ENCODE measurements at regions not wholly inside any gene's neighbourhood (a gene's known extent, or its start where the extent isn't known, plus 50 kb on each side); places are given as distances from the start of the nearest gene placed in this dataset.

- DNase-seq (ENCODE audit: low read depth in 2 of 2): no peak
Measured at GRCh38 chr2:238700117-238700457, 147.8 kb upstream of the TWIST2 start.

DNA sequence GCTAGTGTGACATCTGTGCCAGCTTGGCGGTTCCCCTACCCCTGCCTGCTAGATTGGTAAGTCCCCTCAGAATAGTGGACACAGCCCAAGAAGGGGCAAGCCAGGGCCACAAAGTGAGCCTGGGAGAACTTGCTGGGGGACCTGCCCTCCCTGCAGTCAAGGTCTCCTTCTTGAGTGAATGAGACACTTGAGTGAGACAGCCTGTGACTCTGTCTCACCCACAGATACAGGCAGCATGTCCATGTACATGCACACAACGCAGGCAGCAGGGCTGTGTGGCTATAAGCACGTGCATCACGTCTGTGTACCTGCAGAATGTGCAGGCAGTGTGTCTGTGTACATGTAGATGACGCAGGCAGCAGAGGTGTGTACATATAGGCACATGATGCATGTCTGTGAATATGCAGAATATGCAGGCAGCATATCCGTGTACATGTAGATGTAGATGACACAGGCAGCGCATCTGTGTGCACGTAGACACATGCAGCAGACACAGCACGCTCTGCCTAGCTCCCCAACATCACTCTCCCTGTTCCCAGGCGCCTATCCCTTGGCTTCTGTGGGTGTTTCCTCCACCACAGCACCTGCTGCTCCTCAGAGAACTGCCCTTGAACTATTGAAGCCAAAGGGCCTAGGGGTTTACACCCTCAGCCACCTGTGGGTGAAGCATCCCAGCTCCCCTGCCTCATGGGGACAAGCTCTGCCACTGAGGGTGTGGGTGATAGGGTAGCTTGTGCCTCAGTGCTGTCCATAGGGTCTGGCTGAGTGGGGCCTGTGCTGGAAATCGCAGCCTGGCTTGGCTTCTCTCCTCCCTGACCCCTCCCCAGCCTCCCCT, 147.2 kb upstream of the TWIST2 start:
- no peak for DNase-seq (ENCODE audit: low read depth in 2 of 2)

DNA sequence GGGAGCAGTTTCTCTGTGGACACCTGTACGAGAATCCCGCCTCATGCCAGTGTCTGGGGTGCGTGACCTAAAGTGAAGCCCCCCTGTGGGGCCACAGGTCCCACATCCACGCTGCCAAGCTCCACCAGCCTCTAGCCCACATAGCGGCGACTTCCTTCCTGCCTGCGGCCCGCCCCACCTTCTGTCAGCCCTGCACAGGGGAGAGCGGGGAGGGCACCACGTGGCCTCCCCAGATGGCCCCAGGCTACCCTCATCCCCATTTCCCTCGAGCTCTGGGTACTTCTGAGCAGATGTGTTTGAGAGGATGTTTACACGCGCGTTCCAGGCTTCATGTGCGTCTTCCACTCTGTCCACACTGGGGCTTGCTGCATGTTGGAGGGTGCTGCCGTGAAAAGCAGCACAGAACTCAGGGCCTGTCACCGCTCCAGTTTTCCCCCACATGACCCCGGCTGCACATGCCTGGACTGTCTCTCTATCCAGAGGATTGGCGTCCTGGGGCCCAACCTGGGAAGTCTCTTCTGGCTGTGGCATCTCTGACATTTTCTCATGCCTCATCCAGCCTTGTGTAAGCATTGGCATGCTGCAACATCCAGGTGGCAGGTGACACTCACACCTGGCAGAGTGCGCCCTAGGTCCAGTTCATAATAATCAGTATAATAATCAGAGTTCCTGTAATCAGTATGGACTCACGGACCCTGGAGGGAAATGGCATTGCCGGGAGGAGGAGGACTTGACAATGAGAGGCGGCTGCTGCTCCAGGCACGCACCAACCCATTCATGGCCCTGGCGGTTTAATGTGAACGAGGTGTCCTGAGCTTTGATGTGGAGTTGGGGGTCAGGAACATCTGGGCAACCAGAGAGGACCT, 146.3 kb upstream of the TWIST2 start:
- no peak for DNase-seq (ENCODE audit: low read depth in 2 of 2)

- no peak for DNase-seq (ENCODE audit: low read depth in 2 of 2)
Measured at GRCh38 chr2:238702276-238703052, 145.4 kb upstream of the TWIST2 start.

GRCh38 chr2:238703053-238703415, 144.9 kb upstream of the TWIST2 start:
- DNase-seq (ENCODE audit: low read depth in 2 of 2): no peak

- DNase-seq (ENCODE audit: low read depth in 2 of 2): no peak
Measured at GRCh38 chr2:238703436-238703835, 144.4 kb upstream of the TWIST2 start.

GRCh38 chr2:238704471-238705225, 143.2 kb upstream of the TWIST2 start:
- no peak for DNase-seq (ENCODE audit: low read depth in 2 of 2)

DNA sequence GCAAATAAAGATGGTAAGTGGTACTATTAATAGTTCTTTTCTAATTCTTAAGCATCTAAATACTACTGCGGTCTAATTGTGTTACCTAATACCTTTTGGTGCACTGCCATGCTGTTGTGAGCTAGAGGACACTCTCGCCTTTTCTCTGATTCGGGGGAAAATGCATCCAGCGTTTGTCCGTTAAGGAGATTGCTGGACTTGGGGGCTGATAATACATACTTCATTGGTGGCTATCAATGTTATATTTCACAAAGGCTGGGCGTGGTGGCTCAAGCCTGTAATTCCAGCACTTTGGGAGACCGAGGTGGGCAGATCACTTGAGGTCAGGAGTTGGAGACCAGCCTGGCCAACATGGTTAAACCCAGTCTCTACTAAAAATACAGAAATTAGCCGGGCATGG, 141.7 kb upstream of the TWIST2 start:
- no peak for DNase-seq (ENCODE audit: low read depth in 2 of 2)

DNA sequence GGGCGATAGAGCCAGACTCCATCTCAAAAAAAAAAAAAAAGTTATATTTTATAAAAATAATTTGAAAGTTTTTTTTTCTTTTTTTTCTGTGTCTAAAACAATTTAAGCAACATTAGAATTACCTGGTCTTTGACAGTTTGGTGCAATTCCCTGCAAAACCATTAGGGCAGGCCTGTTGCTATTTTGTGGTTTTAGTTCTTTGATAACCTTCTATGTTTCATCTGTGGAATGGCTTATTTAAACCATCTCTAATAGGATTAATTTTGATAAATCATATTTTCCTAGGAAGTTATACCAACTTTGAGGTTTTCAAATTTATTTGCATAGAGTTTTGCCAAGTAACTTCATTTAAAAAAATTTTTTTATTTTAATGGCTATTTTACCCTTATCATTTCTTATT, 141.2 kb upstream of the TWIST2 start:
- DNase-seq (ENCODE audit: low read depth in 2 of 2): no peak

DNA sequence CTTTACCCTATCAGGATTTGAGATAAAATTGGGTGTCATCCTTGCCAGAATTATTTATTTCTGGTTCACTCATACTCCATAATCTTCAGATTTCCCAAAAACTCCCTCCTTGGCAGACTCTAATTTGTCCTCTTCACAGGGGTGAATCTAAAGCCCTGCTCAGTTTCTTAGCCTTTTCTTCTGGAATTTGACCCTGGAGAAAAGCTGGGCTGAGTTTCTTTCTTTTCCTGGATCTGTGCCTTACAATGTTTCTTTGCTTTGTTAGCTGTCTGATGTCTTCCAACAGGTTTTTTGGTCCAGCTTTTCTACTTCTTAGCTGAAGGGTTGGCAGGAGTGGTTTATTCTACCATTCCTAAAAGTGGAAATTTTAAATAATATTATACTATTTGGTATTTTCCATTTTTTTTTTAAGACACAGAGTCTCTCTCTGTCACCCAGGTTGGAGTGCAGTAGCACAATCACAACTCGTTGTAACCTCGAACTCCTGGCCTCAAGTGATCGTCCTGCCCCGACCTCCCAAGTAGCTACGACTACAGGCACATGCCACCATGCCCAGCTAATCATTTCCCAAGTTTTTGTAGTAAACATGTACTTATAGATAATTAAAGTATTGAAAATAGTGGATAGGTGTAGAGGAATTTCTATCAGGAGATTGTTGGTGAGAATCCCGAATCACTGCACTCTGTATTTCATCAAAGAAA, 138.4 kb upstream of the TWIST2 start:
- no peak for DNase-seq (ENCODE audit: low read depth in 2 of 2)

DNA sequence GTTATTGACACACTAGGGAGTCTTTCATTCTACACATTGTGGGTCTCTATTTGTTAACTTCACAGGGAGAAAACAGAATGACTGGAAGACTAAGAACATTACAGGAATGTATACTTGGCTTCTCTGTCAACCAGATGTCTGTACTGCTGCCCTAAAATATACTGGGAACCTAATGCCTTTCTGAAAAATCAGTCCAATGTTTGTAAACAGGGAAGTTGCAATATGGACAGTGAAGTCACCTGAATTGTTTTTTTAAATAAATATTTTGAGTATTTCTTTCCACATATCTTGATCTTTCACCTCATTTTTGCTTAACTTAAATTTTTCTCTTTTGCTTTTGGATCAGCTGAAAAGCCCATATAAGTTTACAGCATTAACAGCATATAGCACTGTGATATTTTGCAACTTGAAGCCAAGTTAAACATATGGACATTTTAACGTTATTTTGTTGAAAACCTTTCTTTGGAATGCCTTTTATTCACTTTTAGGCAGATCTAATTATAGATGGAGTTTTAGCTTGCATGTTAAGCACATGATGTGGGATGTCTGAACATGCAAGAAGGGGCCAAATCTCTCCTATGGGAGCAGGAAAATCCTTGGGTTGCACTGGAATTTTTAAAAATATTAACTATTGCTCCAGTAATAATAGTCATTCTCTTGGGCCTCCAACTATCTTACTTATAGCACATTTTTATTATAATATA, 137.7 kb upstream of the TWIST2 start:
- no peak for DNase-seq (ENCODE audit: low read depth in 2 of 2)

DNA sequence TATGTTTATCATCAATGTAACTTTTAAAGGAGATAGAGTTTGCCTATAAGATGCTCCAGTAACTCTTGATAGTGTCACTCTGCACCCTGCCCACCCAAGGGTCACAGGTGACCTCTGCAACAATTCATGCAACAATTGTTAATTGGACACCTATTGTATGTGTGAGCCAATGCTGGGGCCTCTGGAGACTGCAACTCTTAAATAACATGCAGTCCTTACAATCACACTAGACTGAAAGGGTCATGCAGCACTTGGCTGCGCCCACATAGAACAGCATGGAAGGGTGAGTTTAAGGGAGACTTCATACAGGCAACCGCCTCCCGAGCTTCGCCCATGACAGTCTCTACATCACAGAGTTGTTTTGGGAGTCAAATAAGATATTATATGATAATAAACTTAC, 137.1 kb upstream of the TWIST2 start:
- no peak for DNase-seq (ENCODE audit: low read depth in 2 of 2)

DNA sequence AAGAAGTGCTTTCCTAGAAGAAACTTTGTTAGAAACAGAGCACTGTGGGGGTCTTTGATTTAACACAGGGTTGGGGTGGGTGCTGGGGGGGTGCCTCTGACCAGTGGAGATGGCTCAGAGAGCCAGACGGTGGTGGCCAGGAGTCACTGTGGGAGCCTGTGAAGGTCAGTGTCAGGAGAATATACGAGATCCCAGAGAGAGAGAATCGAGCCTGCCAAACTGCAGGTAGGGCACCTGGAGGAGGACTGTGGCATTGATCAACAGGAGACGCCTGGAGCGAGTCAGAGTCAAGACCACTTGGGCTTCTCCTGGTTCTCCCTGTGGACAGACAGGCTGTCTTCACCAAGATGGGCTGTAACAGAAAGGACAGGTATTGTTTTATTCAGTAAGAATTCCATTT, 136.5 kb upstream of the TWIST2 start:
- no peak for DNase-seq (ENCODE audit: low read depth in 2 of 2)

DNA sequence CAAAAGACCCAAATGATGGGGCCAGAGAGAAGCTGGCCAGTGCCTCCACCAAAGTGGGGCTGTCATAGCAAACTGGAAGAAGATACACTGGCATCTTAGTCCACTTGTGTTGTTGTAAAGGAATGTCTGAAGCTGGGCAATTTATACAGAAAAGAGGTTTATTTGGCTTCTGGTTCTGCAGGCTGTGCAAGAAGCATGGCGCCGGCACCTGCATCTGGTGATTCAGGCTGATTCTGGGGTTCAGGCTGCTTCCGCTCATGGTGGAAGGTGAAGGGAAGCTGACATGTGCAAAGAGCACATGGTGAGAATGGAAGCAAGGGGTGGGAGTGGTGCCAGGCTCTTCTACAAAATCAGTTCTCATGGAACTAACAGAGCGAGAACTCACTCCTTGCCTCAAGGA, 135.9 kb upstream of the TWIST2 start:
- DNase-seq (ENCODE audit: low read depth in 2 of 2): no peak

DNA sequence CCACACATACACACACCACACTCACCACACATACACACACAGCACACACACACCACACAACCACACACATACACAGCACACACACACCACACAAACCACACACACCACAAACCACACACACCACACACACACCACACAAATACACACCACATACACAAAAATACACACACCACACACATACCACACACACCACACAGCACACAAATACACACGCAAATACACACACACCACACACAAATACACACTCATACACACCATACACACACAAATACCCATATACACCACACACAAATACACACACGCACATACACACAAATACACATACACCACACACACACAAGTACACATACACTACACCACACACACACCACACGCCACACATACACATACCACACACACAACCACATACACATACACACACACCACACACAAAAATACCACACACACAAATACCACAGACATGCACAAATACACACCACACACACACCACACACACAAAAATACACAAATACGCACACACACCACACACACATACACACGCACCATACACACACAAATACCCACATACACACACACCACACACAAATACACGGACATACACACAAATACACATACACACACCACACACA, 134.6 kb upstream of the TWIST2 start:
- no peak for DNase-seq (ENCODE audit: low read depth in 2 of 2)

- DNase-seq (ENCODE audit: low read depth in 2 of 2): no peak
Measured at GRCh38 chr2:238714038-238714528, 133.8 kb upstream of the TWIST2 start.

DNA sequence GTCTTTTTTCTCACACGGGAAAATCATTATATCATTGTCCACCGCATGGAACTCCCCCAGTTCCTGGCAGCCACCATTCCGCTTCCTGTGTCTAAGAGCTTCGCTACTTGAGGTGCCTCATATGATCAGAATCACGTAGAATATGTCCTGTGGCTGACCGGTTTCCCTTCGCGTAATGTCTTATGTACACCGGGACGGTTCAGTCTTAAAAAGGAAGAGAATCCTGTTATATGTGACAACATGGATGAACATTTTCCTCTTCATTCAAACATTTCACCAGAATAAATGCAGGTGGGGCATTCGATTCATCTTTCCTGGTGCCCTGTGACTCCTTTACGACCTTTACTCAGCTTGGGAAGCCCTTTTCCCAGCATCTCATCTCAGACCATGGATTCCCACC, 131.7 kb upstream of the TWIST2 start:
- DNase-seq (ENCODE audit: low read depth in 2 of 2): no peak

- DNase-seq (ENCODE audit: low read depth in 2 of 2): no peak
Measured at GRCh38 chr2:238716585-238716984, 131.3 kb upstream of the TWIST2 start.

DNA sequence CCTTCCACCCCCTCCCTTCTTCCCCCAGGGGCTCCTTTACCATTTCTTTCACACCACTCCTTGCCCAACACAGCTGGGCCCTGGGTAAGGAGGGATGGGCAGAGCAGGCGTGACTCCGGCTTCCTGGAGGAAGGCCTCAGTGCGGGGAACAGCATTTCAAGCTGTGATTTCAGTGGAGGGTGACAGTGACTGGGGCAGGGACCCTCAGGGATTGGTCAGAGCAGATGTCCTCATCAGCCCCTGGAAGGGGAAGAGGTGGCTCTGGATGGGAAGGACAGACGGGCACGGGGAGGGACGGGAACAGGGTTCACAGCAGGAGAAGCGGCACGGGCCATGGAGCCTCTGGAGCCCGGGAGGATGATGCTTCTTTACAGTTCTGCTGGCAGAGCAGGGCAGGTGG, 130.8 kb upstream of the TWIST2 start:
- no peak for DNase-seq (ENCODE audit: low read depth in 2 of 2)

DNA sequence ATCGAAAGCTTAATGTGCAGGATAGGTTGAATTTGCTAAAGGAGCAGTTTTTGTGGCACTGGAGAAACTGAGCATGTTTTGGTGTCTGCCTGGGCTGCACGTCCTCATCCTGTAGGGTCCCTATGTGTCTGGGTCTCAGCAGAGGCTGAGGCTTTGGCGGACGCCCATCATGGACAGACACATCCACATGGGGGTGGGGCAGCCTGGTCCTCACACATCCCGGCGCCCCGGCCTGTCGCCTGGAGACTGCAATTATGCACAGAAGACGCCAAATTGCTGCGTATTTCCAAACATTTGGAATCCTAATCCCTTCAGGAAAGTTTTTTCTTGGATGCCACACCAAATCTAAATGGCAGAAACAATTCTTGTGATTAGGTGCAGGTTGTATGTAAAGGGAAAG, 128.2 kb upstream of the TWIST2 start:
- DNase-seq (ENCODE audit: low read depth in 2 of 2): no peak
